ENCODE measurements at regions not wholly inside any gene's neighbourhood (a gene's known extent, or its start where the extent isn't known, plus 50 kb on each side); places are given as distances from the start of the nearest gene placed in this dataset.

DNA sequence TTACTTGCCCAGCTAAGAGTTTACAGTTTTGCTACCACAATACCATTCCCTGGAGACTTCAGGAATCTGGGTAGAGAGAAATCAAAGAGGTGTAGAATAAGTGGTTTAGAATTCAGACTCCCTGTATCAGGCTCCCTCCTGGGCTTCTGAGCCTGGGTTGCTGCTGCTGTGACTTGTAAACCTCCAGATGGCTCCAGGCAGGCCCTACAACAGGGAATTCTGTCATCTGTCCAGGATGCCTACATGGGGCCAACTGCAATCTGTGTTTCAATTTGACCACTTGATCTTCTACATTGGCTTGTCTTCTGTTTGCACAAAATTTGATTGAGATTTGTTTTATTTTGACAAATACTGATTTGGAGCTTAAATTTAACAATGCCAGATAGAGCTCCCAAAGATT is 183.9 kb downstream of the RAD51AP2 start:
- Histone ChIP-seq H3K27ac (no peak overlapping the region), H3K36me3 (replicated peaks) (no peaks in the 10 kb centered on the region), H3K27me3 (replicated peaks) (no peaks in the 10 kb centered on the region), H3K4me3 (ENCODE audit: low read depth, low read length) (no peak overlapping the region)
- DNase-seq: no peak
- TF ChIP-seq, protein P1, sequence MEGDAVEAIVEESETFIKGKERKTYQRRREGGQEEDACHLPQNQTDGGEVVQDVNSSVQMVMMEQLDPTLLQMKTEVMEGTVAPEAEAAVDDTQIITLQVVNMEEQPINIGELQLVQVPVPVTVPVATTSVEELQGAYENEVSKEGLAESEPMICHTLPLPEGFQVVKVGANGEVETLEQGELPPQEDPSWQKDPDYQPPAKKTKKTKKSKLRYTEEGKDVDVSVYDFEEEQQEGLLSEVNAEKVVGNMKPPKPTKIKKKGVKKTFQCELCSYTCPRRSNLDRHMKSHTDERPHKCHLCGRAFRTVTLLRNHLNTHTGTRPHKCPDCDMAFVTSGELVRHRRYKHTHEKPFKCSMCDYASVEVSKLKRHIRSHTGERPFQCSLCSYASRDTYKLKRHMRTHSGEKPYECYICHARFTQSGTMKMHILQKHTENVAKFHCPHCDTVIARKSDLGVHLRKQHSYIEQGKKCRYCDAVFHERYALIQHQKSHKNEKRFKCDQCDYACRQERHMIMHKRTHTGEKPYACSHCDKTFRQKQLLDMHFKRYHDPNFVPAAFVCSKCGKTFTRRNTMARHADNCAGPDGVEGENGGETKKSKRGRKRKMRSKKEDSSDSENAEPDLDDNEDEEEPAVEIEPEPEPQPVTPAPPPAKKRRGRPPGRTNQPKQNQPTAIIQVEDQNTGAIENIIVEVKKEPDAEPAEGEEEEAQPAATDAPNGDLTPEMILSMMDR (IDR thresholded peaks at IDR 0.05; ENCODE audit: low read depth, low read length, missing control alignments): no peak
- in situ Hi-C loops (cut with HindIII; ENCODE audit: low pct_ligation_motif_present, low sequenced_read_pairs): no loop called here

DNA sequence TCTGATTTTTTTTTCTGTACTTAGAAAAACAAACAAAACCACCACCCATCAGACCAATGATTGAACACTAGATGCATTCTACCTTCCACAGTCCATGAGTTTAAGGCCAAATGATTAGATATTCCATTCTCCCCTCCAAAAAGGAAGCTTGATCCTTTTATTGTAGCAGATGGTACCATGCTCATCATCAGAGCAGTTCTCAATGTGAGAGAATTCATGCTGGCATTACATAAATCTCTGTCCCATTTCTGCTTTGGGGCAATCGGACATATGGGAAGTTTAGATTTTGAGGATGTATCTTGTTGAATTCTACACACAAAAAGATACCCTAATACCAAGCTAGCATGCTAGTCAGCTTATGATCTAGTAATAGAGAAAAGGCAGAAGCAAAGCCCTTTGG is 186.6 kb downstream of the RAD51AP2 start:
- H3K27ac ChIP-seq: no peak overlapping the region
- in situ Hi-C loops (cut with HindIII; ENCODE audit: low pct_ligation_motif_present, low sequenced_read_pairs): no loop called here
- H3K4me3 ChIP-seq (ENCODE audit: low read depth, low read length): no peak overlapping the region
- no peaks in the 10 kb centered on the region for H3K36me3 ChIP-seq (replicated peaks)
- TF ChIP-seq, protein P1 (IDR thresholded peaks at IDR 0.05; ENCODE audit: low read depth, low read length, missing control alignments): no peak
- H3K27me3 ChIP-seq (replicated peaks): no peaks in the 10 kb centered on the region
- DNase-seq: no peak

DNA sequence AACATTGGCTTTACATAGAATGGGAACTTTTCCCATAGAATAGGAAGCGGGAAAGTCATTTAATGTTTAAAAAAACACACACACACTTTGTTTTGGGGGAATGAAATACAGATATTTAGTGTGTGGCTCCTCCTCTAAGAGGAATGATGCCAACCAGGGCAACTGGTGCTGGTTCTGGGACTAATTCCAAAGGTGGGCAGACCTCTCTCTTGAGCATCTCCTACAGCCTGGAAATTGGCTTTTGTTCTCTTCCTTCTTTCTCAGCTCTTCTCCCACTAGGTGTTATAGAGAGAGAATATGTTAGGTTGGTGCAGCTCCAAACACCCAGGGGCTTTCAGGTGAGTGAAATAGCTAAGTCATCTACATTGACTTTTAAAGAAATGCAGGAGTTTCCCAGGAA is 190.1 kb downstream of the RAD51AP2 start:
- TF ChIP-seq, protein P1 (IDR thresholded peaks at IDR 0.05; ENCODE audit: low read depth, low read length, missing control alignments): no peak
- DNase-seq: no peak
- H3K36me3 ChIP-seq (replicated peaks): no peaks in the 10 kb centered on the region
- no peak overlapping the region for H3K27ac ChIP-seq
- in situ Hi-C loops (cut with HindIII; ENCODE audit: low pct_ligation_motif_present, low sequenced_read_pairs): no loop called here
- no peaks in the 10 kb centered on the region for H3K27me3 ChIP-seq (replicated peaks)
- H3K4me3 ChIP-seq (ENCODE audit: low read depth, low read length): no peak overlapping the region

DNA sequence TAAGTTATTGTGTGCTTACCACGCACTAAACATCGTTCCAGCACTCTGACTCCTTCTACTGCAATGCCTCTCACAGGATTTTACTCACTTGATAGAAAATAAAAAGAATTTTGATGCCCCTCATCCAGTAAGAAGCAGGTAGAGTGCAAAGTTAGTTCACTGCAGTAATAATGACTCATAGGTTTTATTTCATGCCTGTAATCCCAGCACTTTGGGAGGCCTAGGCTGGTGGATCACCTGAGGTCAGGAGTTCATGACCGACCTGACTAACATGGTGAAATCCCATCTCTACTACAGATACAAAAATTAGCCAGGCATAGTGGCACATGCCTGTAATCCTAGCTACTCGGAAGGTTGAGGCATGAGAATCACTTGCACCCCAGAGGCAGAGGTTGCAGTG is 190.6 kb downstream of the RAD51AP2 start:
- in situ Hi-C loops (cut with HindIII; ENCODE audit: low pct_ligation_motif_present, low sequenced_read_pairs): no loop called here
- no peak overlapping the region for H3K27ac ChIP-seq
- DNase-seq: no peak
- no peaks in the 10 kb centered on the region for H3K36me3 ChIP-seq (replicated peaks)
- no peak overlapping the region for H3K4me3 ChIP-seq (ENCODE audit: low read depth, low read length)
- no peaks in the 10 kb centered on the region for H3K27me3 ChIP-seq (replicated peaks)
- TF ChIP-seq, protein P1 (IDR thresholded peaks at IDR 0.05; ENCODE audit: low read depth, low read length, missing control alignments): no peak

DNA sequence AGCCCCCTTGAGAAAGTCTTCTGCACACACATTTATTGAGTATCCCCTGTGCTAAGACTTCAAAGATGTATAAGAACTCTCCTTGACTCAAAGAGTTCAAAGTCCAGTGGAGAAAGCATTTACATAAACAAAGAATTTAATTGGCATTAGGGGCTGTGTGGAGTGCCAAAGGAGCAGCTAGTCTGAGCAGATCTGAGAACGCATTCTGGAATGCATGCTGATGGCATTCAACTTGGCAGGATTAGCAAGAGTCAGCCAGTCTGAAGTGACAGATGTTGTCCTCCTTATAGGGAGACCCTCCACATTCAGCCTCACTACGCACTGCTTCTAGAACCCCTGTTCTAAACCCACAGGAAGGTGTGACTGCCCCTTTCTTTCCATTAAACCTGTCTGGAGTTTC is 191.5 kb downstream of the RAD51AP2 start:
- in situ Hi-C loops (cut with HindIII; ENCODE audit: low pct_ligation_motif_present, low sequenced_read_pairs): no loop called here
- no peaks in the 10 kb centered on the region for H3K36me3 ChIP-seq (replicated peaks)
- H3K4me3 ChIP-seq (ENCODE audit: low read depth, low read length): no peak overlapping the region
- H3K27ac ChIP-seq: no peak overlapping the region
- H3K27me3 ChIP-seq (replicated peaks): no peaks in the 10 kb centered on the region
- TF ChIP-seq, protein P1 (IDR thresholded peaks at IDR 0.05; ENCODE audit: low read depth, low read length, missing control alignments): no peak
- no peak for DNase-seq

DNA sequence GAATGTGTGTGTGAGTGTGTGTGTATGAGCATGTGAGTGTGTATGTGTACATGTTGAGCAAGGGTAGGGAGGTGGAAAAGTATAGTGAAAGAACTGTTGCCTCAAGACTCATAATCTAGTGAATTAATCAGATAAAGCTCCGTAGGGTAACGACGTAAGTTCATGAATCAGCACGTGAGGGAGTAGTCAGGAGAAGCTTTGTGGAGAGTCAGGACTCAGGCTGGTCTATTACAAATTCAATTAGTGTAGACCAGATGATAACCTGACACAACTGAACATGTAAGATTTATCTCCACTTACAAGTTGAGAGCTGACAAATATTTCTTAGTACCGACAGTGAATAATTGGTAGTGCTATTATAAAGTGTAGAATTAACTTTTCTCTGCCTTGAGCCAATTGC is 194.5 kb downstream of the RAD51AP2 start:
- TF ChIP-seq, protein P1 (IDR thresholded peaks at IDR 0.05; ENCODE audit: low read depth, low read length, missing control alignments): no peak
- in situ Hi-C loops (cut with HindIII; ENCODE audit: low pct_ligation_motif_present, low sequenced_read_pairs): no loop called here

More for the DNA sequence above, 194.5 kb downstream of the RAD51AP2 start:
- no peak for DNase-seq
- H3K36me3 ChIP-seq (replicated peaks): no peaks in the 10 kb centered on the region
- no peaks in the 10 kb centered on the region for H3K27me3 ChIP-seq (replicated peaks)
- H3K27ac ChIP-seq: no peak overlapping the region
- no peak overlapping the region for H3K4me3 ChIP-seq (ENCODE audit: low read depth, low read length)

Data from brain microvascular endothelial cell (primary cell).